GM21390 (cell line): ENCODE measurements at regions not wholly inside any gene's neighbourhood (a gene's known extent, or its start where the extent isn't known, plus 50 kb on each side); places are given as distances from the start of the nearest gene placed in this dataset.
A peak's percentile ranks its signal among the peaks of the same experiment; 100 is the strongest.
"Not testable (repeated sequence)": the region's sequence is repeated elsewhere in the genome, so short reads cannot be mapped to it uniquely, and the experiment has no call there.

ENCODE experiments used
- ATAC-seq: cut with Tn5 transposase; IDR thresholded peaks from one replicate; pipeline ENCODE4 v1.9.1; 2021; ENCODE audit not compliant: unreplicated experiment

- not testable (repeated sequence) for ATAC-seq
Measured at GRCh38 chr2:16065272-16066069, 125.1 kb downstream of the MYCN start.

DNA sequence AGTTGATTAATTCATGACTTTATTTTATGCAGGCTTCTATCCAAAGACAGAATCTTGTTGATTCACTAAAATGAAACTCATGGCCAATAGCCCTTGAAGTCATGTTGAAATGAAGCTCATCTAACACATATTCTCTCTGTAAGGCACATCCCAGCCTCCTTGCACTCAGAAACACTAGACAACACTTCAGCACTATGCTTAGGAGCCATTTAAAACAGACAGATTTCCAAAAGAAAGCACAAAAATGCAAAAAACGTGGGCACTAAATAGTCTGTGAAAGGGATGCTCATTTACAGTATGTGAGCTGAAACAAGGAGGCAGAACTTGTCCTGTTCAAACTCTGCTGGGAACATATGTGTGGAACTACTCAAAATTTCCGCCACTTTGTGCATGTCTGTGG lies 124.4 kb downstream of the MYCN start:
- no peak for ATAC-seq

GRCh38 chr2:16063955-16064633 lies 123.7 kb downstream of the MYCN start:
- no peak for ATAC-seq

DNA sequence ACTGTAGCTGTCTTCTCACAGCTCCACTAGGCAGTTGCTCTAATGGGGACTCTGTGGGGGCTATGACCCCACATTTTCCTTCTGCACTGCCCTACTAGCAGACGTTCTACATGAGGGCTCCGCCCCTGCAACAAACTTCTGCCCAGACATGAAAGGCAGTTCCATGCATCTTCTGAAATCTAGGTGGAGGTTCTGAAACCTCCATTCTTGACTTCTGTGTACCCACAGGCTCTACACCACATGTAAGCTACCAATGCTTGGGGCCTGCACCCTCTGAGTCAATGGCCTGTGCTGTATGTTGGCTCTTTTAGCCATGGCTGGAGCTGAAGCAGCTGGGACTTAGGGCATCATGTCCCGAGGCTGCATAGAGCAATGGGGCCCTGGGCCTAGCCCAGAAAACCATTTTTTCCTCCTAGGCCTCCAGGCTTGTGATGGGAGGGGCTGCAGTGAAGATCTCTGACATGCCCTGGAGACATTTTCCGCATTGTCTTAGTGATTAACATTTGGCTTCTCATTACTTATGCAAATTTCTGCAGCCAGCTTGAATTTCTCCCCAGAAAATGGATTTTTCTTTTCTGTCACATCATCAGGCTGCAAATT lies 123.0 kb downstream of the MYCN start:
- no peak for ATAC-seq

DNA sequence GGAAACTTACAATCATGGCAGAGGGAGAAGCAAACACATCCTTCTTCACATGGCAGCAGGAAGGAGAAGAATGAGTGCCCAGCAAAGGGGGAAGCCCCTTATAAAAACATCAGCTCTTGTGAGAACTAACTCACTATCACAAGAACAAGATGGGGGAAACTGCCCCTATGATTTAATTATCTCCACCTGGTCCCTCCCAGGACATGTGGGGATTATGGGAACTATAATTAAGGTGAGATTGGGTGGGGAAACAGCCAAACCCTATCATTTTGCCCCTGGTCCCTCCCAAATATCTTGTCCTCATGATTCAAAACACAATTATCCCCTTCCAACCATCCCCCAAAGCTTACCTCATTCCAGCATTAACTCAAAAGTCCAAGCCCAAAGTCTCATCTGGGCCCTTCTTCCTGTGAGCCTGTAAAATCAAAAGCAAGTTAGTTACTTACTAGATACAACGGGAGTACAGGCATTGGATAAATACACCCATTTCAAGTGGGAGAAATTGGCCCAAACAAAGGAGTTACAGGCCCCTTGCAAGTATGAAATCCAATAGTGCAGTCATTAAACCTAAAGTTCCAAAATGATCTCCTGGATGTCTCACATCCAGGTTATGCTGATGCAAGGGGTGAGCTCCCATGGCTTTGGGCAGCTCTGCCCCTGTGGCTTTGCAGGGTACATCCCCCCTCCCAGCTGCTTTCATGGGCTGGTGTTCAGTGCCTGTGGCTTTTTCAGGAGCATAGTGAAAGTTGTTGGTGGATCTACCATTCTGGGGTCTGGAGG lies 122.3 kb downstream of the MYCN start:
- no peak for ATAC-seq

DNA sequence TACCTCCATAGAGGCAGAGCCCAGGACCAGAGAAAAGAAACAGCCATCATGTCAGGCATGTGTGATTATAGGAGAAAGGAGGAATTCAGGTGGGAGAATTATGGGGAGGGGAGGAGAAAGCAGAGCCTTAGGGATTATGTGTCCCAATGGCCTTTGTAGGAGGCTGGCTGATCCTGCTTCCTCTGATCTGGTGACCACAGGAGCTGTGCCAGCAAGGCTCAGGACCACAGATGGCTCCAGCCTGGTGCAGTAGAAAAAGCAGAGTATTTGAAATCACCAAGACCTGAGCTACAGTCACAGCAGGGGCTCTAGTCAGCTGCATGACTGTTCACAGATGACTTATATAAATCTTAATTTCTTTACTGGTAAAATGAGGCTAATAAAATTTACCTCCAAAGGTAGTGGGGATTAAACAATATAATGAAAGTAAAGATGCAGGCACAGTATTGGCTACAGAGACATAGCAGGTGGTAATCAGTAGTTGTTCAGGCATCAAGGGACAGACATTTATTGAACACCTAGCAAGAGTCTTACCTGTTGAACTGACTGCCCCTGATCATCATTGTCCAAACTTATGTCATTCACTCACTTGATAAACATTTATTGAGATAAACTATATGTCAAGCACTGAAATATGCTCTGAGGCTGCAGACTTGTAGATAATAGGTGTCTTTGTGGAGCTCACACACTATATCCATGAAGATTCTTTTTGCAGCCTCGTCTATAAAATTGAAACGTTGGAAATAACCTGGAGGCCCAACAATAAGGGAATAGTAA lies 121.3 kb downstream of the MYCN start:
- no peak for ATAC-seq

DNA sequence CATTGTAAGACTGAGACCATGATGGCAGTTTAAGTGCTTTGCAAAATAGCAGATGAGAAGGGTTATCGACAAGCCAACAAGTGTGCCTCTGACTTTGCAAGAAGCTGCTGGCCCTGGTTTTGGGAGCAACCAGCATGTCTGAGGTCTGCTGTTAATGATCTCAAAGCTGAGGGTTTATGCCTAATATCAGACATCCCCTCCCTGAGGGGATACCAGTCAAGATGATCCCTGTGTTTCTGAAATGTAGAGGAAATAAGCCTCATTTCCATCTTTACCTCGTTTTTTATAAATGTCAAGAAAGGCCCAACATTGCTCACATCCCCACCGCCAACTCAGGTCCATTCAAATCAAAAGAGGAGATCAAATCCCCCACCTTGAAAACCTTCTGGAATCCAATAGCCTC lies 120.6 kb downstream of the MYCN start:
- ATAC-seq: no peak

DNA sequence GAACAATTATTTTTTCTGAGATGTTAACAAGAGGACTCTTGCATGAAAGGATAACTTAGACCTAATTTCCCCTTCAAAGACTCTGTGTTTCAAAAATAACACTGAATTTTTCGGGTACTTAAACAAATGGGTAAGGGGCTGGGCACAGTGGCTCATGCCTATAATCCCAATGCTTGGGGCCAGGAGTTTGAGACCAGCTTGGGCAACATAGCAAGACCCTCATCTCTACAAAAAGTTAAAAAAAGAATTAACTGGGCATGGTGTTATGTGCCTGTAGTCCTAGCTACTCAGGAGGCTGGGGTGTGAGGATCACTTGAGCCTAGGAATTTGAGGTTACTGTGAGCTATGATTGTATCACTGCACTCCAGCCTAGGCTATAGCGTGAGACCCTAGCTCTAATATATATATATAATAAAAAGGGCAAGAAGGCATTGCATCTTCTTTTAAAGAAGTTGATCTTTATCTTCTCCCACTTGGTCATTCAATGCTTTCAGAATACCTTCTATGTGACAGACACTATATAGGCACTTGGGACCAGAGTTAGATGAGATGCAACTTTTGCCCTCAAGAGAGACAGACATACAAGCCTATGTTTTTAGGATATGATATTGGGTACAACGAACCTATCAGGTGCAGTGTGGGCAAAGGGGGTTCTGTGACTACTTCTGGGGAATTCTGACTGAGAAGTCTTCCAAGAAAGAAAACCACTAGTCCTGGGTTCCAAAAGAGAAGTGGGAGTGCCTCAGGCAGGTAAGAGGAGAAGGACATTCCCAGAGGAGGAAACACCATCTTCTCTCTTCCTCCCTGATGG lies 120.0 kb downstream of the MYCN start:
- ATAC-seq: no peak

DNA sequence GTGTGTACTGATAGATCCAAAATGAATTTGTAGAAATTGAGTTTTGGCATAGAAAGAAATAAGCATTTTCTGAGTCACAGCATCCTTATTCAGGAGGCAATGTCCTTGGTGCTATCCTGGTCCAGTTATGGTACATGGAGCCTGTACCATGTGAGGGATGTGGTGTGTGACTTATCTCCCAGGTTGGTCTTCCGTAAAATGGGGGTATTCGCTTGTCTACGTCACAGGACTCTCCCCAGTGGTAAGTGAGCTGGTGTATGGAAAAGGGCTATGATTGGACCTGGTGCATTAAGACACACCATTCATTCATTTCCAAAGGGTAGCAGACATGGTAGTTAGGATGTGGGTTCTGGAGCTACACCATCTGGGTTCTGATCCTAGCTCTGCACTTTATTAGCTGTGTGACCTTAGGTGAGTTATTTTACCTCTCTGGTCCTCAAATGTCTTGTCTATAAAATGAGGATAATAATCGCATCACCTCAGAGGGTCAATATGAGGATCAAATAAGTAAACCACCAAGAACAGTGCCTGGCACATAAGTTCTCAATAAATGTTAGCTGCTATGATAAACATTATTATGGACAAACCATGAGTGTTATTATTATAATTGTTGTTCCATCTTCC lies 119.2 kb downstream of the MYCN start:
- no peak for ATAC-seq

DNA sequence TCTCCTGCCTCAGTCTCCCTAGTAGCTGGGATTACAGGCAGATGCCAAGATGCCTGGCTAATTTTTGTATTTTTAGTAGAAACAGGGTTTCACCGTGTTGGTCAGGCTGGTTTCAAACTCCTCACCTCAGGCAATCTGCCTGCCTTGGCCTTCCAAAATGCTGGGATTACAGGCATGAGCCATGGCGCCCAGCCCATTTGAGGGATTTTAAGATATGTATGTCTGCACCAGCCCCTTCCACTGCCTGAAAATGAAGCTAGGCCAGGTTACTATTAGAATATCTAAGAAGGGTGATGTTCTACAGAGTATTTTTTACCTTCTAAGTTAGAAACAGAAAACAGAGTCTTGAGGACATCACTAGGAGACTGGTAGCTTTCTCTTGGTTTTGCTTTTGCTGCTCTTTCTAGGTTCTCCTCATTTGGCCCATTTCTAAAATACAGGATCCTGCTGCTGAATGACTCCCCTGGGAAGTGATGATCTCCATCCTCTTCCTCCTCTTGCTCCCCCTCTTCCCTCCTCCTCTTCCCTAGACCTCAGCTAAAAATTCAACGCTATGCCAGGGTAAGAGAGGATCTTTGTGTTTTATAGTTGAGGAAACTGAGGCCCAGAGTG lies 118.5 kb downstream of the MYCN start:
- ATAC-seq: no peak

GRCh38 chr2:16058256-16058655 lies 117.9 kb downstream of the MYCN start:
- no peak for ATAC-seq

GRCh38 chr2:16057661-16058060 lies 117.3 kb downstream of the MYCN start:
- ATAC-seq: no peak

DNA sequence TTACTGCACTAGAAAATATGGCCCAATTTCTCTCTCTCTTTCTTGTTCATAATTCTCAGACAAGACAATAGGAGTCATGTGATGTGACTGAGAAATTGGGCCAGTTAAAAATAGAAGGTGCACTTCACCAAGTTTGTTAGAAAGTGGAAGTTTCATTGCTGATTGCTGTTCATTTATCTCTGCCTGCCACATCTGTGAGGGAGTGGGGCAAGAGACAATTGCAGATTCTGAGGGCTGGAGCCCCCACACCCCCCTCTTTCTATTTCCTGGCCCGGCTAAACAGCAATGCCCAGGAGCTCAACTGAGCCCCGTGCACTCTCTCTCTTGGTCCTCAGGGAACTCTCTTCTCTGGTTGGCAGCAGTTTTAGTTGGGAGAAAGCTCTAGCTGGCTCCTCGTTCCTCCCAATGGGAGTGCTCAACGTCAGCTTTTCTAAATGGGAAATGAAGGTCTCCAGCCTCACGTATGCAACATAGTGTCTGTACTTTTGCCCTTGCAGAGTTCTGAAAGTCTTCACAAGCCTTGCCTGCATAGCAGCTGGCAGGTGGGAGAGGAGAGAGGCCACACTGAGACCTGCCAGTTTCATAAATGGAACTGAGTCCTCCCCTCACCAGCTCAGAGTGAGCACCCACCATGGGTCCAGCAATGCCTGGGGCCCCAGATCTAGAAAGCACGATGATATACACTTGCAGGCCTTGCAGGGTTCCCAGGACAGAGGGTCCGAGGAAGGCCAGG lies 115.7 kb downstream of the MYCN start:
- peak; percentile 90 for ATAC-seq

- no peak for ATAC-seq
Measured at GRCh38 chr2:16053437-16054257, 113.3 kb downstream of the MYCN start.

DNA sequence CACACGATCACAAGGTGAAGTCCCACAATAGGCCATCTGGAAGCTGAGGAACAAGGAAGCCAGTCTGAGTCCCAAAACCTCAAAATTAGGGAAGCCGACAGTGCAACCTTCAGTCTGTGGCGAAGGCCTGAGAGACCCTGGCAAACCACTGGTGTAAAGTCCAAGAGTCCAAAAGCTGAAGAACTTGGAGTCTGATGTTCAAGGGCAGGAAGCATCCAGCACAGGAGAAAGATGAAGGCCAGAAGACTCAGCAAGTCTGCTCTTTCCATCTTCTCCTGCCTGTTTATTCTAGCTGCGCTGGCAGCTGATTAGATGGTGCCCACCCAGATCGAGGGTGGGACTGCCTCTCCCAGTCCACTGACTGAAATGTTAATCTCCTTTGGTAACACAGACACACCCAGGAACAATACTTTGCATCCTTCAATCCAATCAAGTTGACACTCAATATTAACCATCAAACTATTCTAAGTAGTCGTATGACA lies 112.3 kb downstream of the MYCN start:
- ATAC-seq: not testable (repeated sequence)

GRCh38 chr2:16051841-16052564 lies 111.7 kb downstream of the MYCN start:
- ATAC-seq: no peak
